NB4 (cell line): ENCODE measurements at regions not wholly inside any gene's neighbourhood (a gene's known extent, or its start where the extent isn't known, plus 50 kb on each side); places are given as distances from the start of the nearest gene placed in this dataset.

ENCODE experiments used
- CTCF ChIP-seq: IDR thresholded peaks from one replicate; pipeline ENCODE4 v1.5.1; 2012; ENCODE audit warnings: low read depth, low read length
- MAX ChIP-seq: IDR thresholded peaks from 2 replicates; pipeline ENCODE4 v1.6.1; 2011; ENCODE audit warnings: low read depth, low read length
- POLR2A ChIP-seq: IDR thresholded peaks from 2 replicates; pipeline ENCODE4 v1.6.1; 2011; ENCODE audit warnings: mild to moderate bottlenecking; ENCODE audit not compliant: insufficient read length; ENCODE audit errors: extremely low read depth

- no peak for TF ChIP-seq CTCF
- TF ChIP-seq POLR2A = no peak
- no peak for TF ChIP-seq MAX
These were observed 412.7 kb upstream of the ROBO2 start for GRCh38 chr3:76627236-76627635.
